HUES64 (cell line): ENCODE measurements at regions not wholly inside any gene's neighbourhood (a gene's known extent, or its start where the extent isn't known, plus 50 kb on each side); places are given as distances from the start of the nearest gene placed in this dataset.
A peak's percentile ranks its signal among the peaks of the same experiment; 100 is the strongest.

Source experiments
- H3K27ac ChIP-seq: 2 replicates; pipeline ENCODE4 v1.7.0; 2013; ENCODE audit warnings: low read depth, low read length, inconsistent platforms
- H3K27me3 ChIP-seq: 2 replicates; pipeline ENCODE4 v1.6.1; 2013; ENCODE audit warnings: mild to moderate bottlenecking, low read length; ENCODE audit not compliant: insufficient read depth
- H3K36me3 ChIP-seq: 2 replicates; pipeline ENCODE4 v1.6.1; 2013; ENCODE audit warnings: mild to moderate bottlenecking, low read length; ENCODE audit not compliant: insufficient read depth
- H3K4me1 ChIP-seq: 2 replicates; pipeline ENCODE4 v1.6.1; 2013; ENCODE audit warnings: mild to moderate bottlenecking, low read length, moderate library complexity; ENCODE audit not compliant: insufficient read depth
- H3K4me3 ChIP-seq: 2 replicates; pipeline ENCODE4 v1.5.1; 2013; ENCODE audit warnings: mild to moderate bottlenecking, low read length, moderate library complexity
- H3K9ac ChIP-seq: 2 replicates; pipeline ENCODE4 v1.6.1; 2013; ENCODE audit warnings: mild to moderate bottlenecking, low read depth, low read length
- H3K9me3 ChIP-seq: 2 replicates; pipeline ENCODE4 v1.6.1; 2013; ENCODE audit warnings: low read depth, low read length; ENCODE audit not compliant: insufficient read depth
- WGBS: fragments of 150-250, 120-280 bp; methylation state at CpG from one replicate; pipeline ENCODE4 v1.1.7; 2013; ENCODE audit warnings: missing lambda C conversion rate; 5-methylcytosine and 5-hydroxymethylcytosine counted together

- Histone ChIP-seq H3K4me3 (peak overlapping the region; percentile 91), H3K27ac (no peak overlapping the region), H3K4me1 (peaks cover 12% of the 10 kb centered on the region), H3K9me3 (no peaks in the 10 kb centered on the region), H3K27me3 (peaks cover 8% of the 10 kb centered on the region), H3K9ac (no peak overlapping the region), H3K36me3 (no peaks in the 10 kb centered on the region)
- 85% methylated on average over 2 of the region's 2 CpGs for WGBS
These were observed 50.6 kb upstream of the ULK4 start for GRCh38 chr3:42012383-42012934.
